HG03045 (cell line): ENCODE measurements at regions not wholly inside any gene's neighbourhood (a gene's known extent, or its start where the extent isn't known, plus 50 kb on each side); places are given as distances from the start of the nearest gene placed in this dataset.
"Not testable (repeated sequence)": the region's sequence is repeated elsewhere in the genome, so short reads cannot be mapped to it uniquely, and the experiment has no call there.

Experiments used
- ATAC-seq: cut with Tn5 transposase; IDR thresholded peaks from one replicate; pipeline ENCODE4 v1.9.1; 2021; ENCODE audit warnings: mild to moderate bottlenecking, moderate library complexity; ENCODE audit not compliant: unreplicated experiment

- ATAC-seq: not testable (repeated sequence)
Observed at GRCh38 chr9:78172610-78173009, 63.3 kb upstream of the CEP78 start.

GRCh38 chr9:78171651-78172050 is 64.2 kb upstream of the CEP78 start:
- no peak for ATAC-seq

- ATAC-seq: no peak
Observed at GRCh38 chr9:78169125-78169524, 66.8 kb upstream of the CEP78 start.

GRCh38 chr9:78167356-78167755 is 68.5 kb upstream of the CEP78 start:
- ATAC-seq: no peak

GRCh38 chr9:78163834-78164233 is 72.0 kb upstream of the CEP78 start:
- no peak for ATAC-seq

GRCh38 chr9:78158286-78158685 is 77.6 kb upstream of the CEP78 start:
- no peak for ATAC-seq

GRCh38 chr9:78150983-78151356 is 84.9 kb upstream of the CEP78 start:
- ATAC-seq: no peak

GRCh38 chr9:78150312-78150982 is 85.4 kb upstream of the CEP78 start:
- ATAC-seq: no peak

- ATAC-seq: no peak
Observed at GRCh38 chr9:78149702-78150291, 86.1 kb upstream of the CEP78 start.

- ATAC-seq: no peak
Observed at GRCh38 chr9:78146241-78146640, 89.6 kb upstream of the CEP78 start.

GRCh38 chr9:78144663-78145377 is 91.1 kb upstream of the CEP78 start:
- ATAC-seq: no peak

GRCh38 chr9:78144008-78144381 is 91.9 kb upstream of the CEP78 start:
- ATAC-seq: no peak

- no peak for ATAC-seq
Observed at GRCh38 chr9:78143281-78144007, 92.4 kb upstream of the CEP78 start.

GRCh38 chr9:78142264-78142663 is 93.6 kb upstream of the CEP78 start:
- ATAC-seq: not testable (repeated sequence)

- no peak for ATAC-seq
Observed at GRCh38 chr9:78133751-78134150, 102.1 kb upstream of the CEP78 start.

GRCh38 chr9:78132701-78133058 is 101.1 kb upstream of the GNAQ start:
- no peak for ATAC-seq

- no peak for ATAC-seq
Observed at GRCh38 chr9:78131969-78132700, 100.5 kb upstream of the GNAQ start.

- no peak for ATAC-seq
Observed at GRCh38 chr9:78130853-78131252, 99.2 kb upstream of the GNAQ start.

- ATAC-seq: no peak
Observed at GRCh38 chr9:78130004-78130403, 98.4 kb upstream of the GNAQ start.

GRCh38 chr9:78127279-78128225 is 95.9 kb upstream of the GNAQ start:
- ATAC-seq: no peak
